SK-N-MC (cell line): ENCODE measurements at regions not wholly inside any gene's neighbourhood (a gene's known extent, or its start where the extent isn't known, plus 50 kb on each side); places are given as distances from the start of the nearest gene placed in this dataset.

Experiments used
- DNase-seq: peaks from one replicate; pipeline ENCODE4 v3.0.0-alpha.2; 2011; ENCODE audit warnings: low read depth, low spot score
- H3K27ac ChIP-seq: fragments of 200-600 bp; sonication (generic); 2 replicates; pipeline ENCODE4 v1.5.1; 2016; ENCODE audit warnings: mixed run types
- H3K36me3 ChIP-seq: fragments of 200-600 bp; sonication (generic); 2 replicates; pipeline ENCODE4 v1.6.1; 2017; ENCODE audit warnings: antibody characterized with exemption, low read length, mixed read lengths; ENCODE audit not compliant: insufficient read depth
- H3K4me3 ChIP-seq: fragments of 200-600 bp; sonication (generic); 2 replicates; pipeline ENCODE4 v1.5.1; 2016
- H3K9ac ChIP-seq: fragments of 200-600 bp; sonication (generic); 2 replicates; pipeline ENCODE4 v1.8.0; 2017; ENCODE audit warnings: mixed run types, mixed read lengths; ENCODE audit not compliant: insufficient read length
- H3K9me3 ChIP-seq: fragments of 200-600 bp; sonication (generic); 2 replicates; pipeline ENCODE4 v1.6.1; 2017; ENCODE audit warnings: low read depth, mild to moderate bottlenecking, antibody characterized with exemption, low read length, moderate library complexity, mixed read lengths
- EZH2 ChIP-seq: fragments of 200-600 bp; sonication (generic); IDR thresholded peaks from one replicate; pipeline ENCODE4 v1.6.1; 2017; ENCODE audit warnings: antibody characterized with exemption
- FOXP2 ChIP-seq: optimal IDR thresholded peaks from 2 replicates; pipeline ENCODE3; 2011; ENCODE audit warnings: mild to moderate bottlenecking, moderate library complexity; ENCODE audit not compliant: insufficient read depth; ENCODE audit errors: extremely low read length, control extremely low read depth
- POLR2AphosphoS5 ChIP-seq: IDR thresholded peaks from 2 replicates; pipeline ENCODE4 v1.6.1; 2012; ENCODE audit warnings: mild to moderate bottlenecking, low read depth, low read length, borderline replicate concordance

GRCh38 chr15:53331328-53332190 lies 427.9 kb downstream of the WDR72 start:
- no peak overlapping the region for H3K27ac ChIP-seq
- TF ChIP-seq EZH2 = no peak
- TF ChIP-seq FOXP2 = no peak
- no peak for TF ChIP-seq POLR2AphosphoS5
- H3K36me3 ChIP-seq = no peaks in the 10 kb centered on the region
- H3K9me3 ChIP-seq = no peaks in the 10 kb centered on the region
- no peak overlapping the region for H3K9ac ChIP-seq
- DNase-seq = no peak
- H3K4me3 ChIP-seq = no peak overlapping the region

- Histone ChIP-seq H3K27ac (no peak overlapping the region), H3K36me3 (no peaks in the 10 kb centered on the region), H3K4me3 (no peak overlapping the region), H3K9ac (no peak overlapping the region), H3K9me3 (no peaks in the 10 kb centered on the region)
- TF ChIP-seq POLR2AphosphoS5 = no peak
- TF ChIP-seq FOXP2 = no peak
- TF ChIP-seq EZH2 = no peak
- DNase-seq = no peak
These were observed 431.1 kb downstream of the WDR72 start for GRCh38 chr15:53328341-53328740.

GRCh38 chr15:53324061-53324460 lies 435.4 kb downstream of the WDR72 start:
- H3K27ac ChIP-seq = no peak overlapping the region
- H3K9me3 ChIP-seq = no peaks in the 10 kb centered on the region
- H3K36me3 ChIP-seq = no peaks in the 10 kb centered on the region
- no peak overlapping the region for H3K9ac ChIP-seq
- TF ChIP-seq FOXP2 = no peak
- TF ChIP-seq POLR2AphosphoS5 = no peak
- TF ChIP-seq EZH2 = no peak
- DNase-seq = no peak
- no peak overlapping the region for H3K4me3 ChIP-seq

GRCh38 chr15:53323191-53323590 lies 436.3 kb downstream of the WDR72 start:
- Histone ChIP-seq H3K27ac (no peak overlapping the region), H3K36me3 (no peaks in the 10 kb centered on the region), H3K4me3 (no peak overlapping the region), H3K9me3 (no peaks in the 10 kb centered on the region), H3K9ac (no peak overlapping the region)
- no peak for DNase-seq
- TF ChIP-seq POLR2AphosphoS5 (no peak), FOXP2 (no peak), EZH2 (no peak)

- H3K9ac ChIP-seq = no peak overlapping the region
- no peak for TF ChIP-seq POLR2AphosphoS5
- no peak for TF ChIP-seq FOXP2
- no peak for TF ChIP-seq EZH2
These were observed 438.6 kb downstream of the WDR72 start for GRCh38 chr15:53320816-53321215.

GRCh38 chr15:53312707-53313106 lies 446.8 kb downstream of the WDR72 start:
- no peak overlapping the region for H3K9ac ChIP-seq
- TF ChIP-seq FOXP2 (no peak), EZH2 (no peak), POLR2AphosphoS5 (no peak)
- H3K4me3 ChIP-seq = no peak overlapping the region
- no peak for DNase-seq
- no peaks in the 10 kb centered on the region for H3K36me3 ChIP-seq
- H3K27ac ChIP-seq = no peak overlapping the region
- H3K9me3 ChIP-seq = no peaks in the 10 kb centered on the region

More at GRCh38 chr15:53320816-53321215, 438.6 kb downstream of the WDR72 start:
- Histone ChIP-seq H3K36me3 (no peaks in the 10 kb centered on the region), H3K4me3 (no peak overlapping the region), H3K9me3 (no peaks in the 10 kb centered on the region), H3K27ac (no peak overlapping the region)
- no peak for DNase-seq

GRCh38 chr15:53310709-53311108 lies 448.8 kb downstream of the WDR72 start:
- H3K4me3 ChIP-seq = no peak overlapping the region
- no peak overlapping the region for H3K27ac ChIP-seq
- no peaks in the 10 kb centered on the region for H3K9me3 ChIP-seq
- no peaks in the 10 kb centered on the region for H3K36me3 ChIP-seq
- no peak overlapping the region for H3K9ac ChIP-seq
- no peak for TF ChIP-seq POLR2AphosphoS5
- no peak for TF ChIP-seq EZH2
- TF ChIP-seq FOXP2 = no peak
- no peak for DNase-seq

GRCh38 chr15:53307952-53308624 lies 451.4 kb downstream of the WDR72 start:
- TF ChIP-seq FOXP2 = no peak
- TF ChIP-seq EZH2 = no peak

More at GRCh38 chr15:53307952-53308624, 451.4 kb downstream of the WDR72 start:
- Histone ChIP-seq H3K4me3 (no peak overlapping the region), H3K36me3 (no peaks in the 10 kb centered on the region), H3K27ac (no peak overlapping the region), H3K9ac (no peak overlapping the region), H3K9me3 (no peaks in the 10 kb centered on the region)
- DNase-seq = no peak
